Progenitor cell of endocrine pancreas (in vitro differentiated cells): ENCODE measurements at regions not wholly inside any gene's neighbourhood (a gene's known extent, or its start where the extent isn't known, plus 50 kb on each side); places are given as distances from the start of the nearest gene placed in this dataset.

Experiments used
- DNase-seq: peaks from one replicate; pipeline ENCODE4 v3.0.0; 2021; ENCODE audit warnings: low spot score; ENCODE audit not compliant: unreplicated experiment
- H3K27ac Mint-ChIP-seq: 2 replicates; pipeline ENCODE4 v1.8.0; 2021; ENCODE audit warnings: mild to moderate bottlenecking, moderate library complexity, mixed read lengths
- H3K27me3 Mint-ChIP-seq: 2 replicates; pipeline ENCODE4 v1.8.0; 2021; ENCODE audit warnings: mixed read lengths
- H3K36me3 Mint-ChIP-seq: 2 replicates; pipeline ENCODE4 v1.8.0; 2022; ENCODE audit warnings: mixed read lengths; ENCODE audit not compliant: insufficient read depth
- H3K4me1 Mint-ChIP-seq: 2 replicates; pipeline ENCODE4 v1.8.0; 2021; ENCODE audit warnings: low read depth, mixed read lengths
- H3K4me3 Mint-ChIP-seq: 2 replicates; pipeline ENCODE4 v1.8.0; 2021; ENCODE audit warnings: low read depth, mild to moderate bottlenecking, moderate library complexity, mixed read lengths
- H3K9me3 Mint-ChIP-seq: 2 replicates; pipeline ENCODE4 v1.8.0; 2021; ENCODE audit warnings: low read depth, mixed read lengths
- CTCF ChIP-seq: fragments of 200-600 bp; sonication (generic); IDR thresholded peaks from one replicate; pipeline ENCODE4 v1.5.0; 2021; ENCODE audit warnings: antibody characterized with exemption, mild to moderate bottlenecking; ENCODE audit not compliant: unreplicated experiment

- Mint-ChIP-seq H3K27me3 (no peaks in the 10 kb centered on the region), H3K4me3 (no peak overlapping the region), H3K9me3 (peaks cover 15% of the 10 kb centered on the region), H3K4me1 (peaks cover 2% of the 10 kb centered on the region), H3K27ac (no peak overlapping the region), H3K36me3 (no peaks in the 10 kb centered on the region)
- DNase-seq = no peak
- TF ChIP-seq CTCF = no peak
These were observed 240.5 kb upstream of the FAT3 start for GRCh38 chr11:91984033-91984584.

GRCh38 chr11:91981995-91982394, 242.6 kb upstream of the FAT3 start:
- no peak overlapping the region for H3K27ac Mint-ChIP-seq
- H3K27me3 Mint-ChIP-seq = no peaks in the 10 kb centered on the region
- peaks cover 2% of the 10 kb centered on the region for H3K4me1 Mint-ChIP-seq
- H3K9me3 Mint-ChIP-seq = no peaks in the 10 kb centered on the region
- H3K4me3 Mint-ChIP-seq = no peak overlapping the region
- no peaks in the 10 kb centered on the region for H3K36me3 Mint-ChIP-seq
- no peak for TF ChIP-seq CTCF
- no peak for DNase-seq

- DNase-seq = no peak
- TF ChIP-seq CTCF = no peak
- Mint-ChIP-seq H3K4me3 (no peak overlapping the region), H3K27ac (no peak overlapping the region), H3K4me1 (no peaks in the 10 kb centered on the region), H3K27me3 (no peaks in the 10 kb centered on the region), H3K9me3 (no peaks in the 10 kb centered on the region), H3K36me3 (no peaks in the 10 kb centered on the region)
These were observed 244.8 kb upstream of the FAT3 start for GRCh38 chr11:91979775-91980174.

- no peak for TF ChIP-seq CTCF
- Mint-ChIP-seq H3K27me3 (no peaks in the 10 kb centered on the region), H3K9me3 (no peaks in the 10 kb centered on the region), H3K4me1 (no peaks in the 10 kb centered on the region), H3K27ac (no peak overlapping the region), H3K4me3 (no peak overlapping the region), H3K36me3 (no peaks in the 10 kb centered on the region)
- DNase-seq = no peak
These were observed 245.9 kb upstream of the FAT3 start for GRCh38 chr11:91978747-91979146.

GRCh38 chr11:91972665-91973266, 251.9 kb upstream of the FAT3 start:
- no peaks in the 10 kb centered on the region for H3K36me3 Mint-ChIP-seq
- no peaks in the 10 kb centered on the region for H3K4me1 Mint-ChIP-seq
- DNase-seq = no peak
- H3K4me3 Mint-ChIP-seq = no peak overlapping the region
- H3K27me3 Mint-ChIP-seq = no peaks in the 10 kb centered on the region
- no peak overlapping the region for H3K27ac Mint-ChIP-seq
- TF ChIP-seq CTCF = no peak
- no peaks in the 10 kb centered on the region for H3K9me3 Mint-ChIP-seq
